HEK293 (cell line): ENCODE measurements at regions not wholly inside any gene's neighbourhood (a gene's known extent, or its start where the extent isn't known, plus 50 kb on each side); places are given as distances from the start of the nearest gene placed in this dataset.
"Not testable (repeated sequence)": the region's sequence is repeated elsewhere in the genome, so short reads cannot be mapped to it uniquely, and the experiment has no call there.

Experiments
- ZNF341 ChIP-seq: fragments of 450-650 bp; formaldehyde crosslinking; IDR thresholded peaks from 2 replicates; pipeline ENCODE4; 2016; ENCODE audit warnings: low read depth, missing biosample characterization, missing genetic modification characterization
- TF ChIP-seq, protein P1 (sequence below): fragments of 450-650 bp; formaldehyde crosslinking; IDR thresholded peaks from 2 replicates; pipeline ENCODE4 v1.5.1; 2016; ENCODE audit warnings: missing biosample characterization, missing genetic modification characterization

DNA sequence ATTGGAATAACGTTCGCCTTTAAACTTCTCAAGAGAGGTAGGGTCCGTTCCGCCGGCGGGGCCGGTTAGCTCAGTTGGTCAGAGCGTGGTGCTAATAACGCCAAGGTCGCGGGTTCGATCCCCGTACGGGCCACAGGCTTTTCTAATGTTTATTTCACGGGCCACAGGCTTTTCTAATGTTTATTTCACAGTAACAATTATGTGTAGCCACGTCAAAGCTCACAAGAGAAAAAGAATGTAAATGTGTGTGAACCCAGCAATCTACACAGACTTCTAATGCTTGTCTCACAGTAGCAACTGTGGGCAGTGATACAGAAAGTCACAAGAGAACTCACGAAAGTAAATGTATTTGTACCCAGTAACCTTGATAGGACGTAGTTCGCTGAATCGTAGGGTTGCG is 121.0 kb upstream of the ZNF322 start:
- TF ChIP-seq, protein P1, sequence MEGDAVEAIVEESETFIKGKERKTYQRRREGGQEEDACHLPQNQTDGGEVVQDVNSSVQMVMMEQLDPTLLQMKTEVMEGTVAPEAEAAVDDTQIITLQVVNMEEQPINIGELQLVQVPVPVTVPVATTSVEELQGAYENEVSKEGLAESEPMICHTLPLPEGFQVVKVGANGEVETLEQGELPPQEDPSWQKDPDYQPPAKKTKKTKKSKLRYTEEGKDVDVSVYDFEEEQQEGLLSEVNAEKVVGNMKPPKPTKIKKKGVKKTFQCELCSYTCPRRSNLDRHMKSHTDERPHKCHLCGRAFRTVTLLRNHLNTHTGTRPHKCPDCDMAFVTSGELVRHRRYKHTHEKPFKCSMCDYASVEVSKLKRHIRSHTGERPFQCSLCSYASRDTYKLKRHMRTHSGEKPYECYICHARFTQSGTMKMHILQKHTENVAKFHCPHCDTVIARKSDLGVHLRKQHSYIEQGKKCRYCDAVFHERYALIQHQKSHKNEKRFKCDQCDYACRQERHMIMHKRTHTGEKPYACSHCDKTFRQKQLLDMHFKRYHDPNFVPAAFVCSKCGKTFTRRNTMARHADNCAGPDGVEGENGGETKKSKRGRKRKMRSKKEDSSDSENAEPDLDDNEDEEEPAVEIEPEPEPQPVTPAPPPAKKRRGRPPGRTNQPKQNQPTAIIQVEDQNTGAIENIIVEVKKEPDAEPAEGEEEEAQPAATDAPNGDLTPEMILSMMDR (tag by site-specific recombination), result not testable (repeated sequence)
- not testable (repeated sequence) for TF ChIP-seq ZNF341 (tag by site-specific recombination)
